ENCODE measurements at regions not wholly inside any gene's neighbourhood (a gene's known extent, or its start where the extent isn't known, plus 50 kb on each side); places are given as distances from the start of the nearest gene placed in this dataset.
"Not testable (repeated sequence)": the region's sequence is repeated elsewhere in the genome, so short reads cannot be mapped to it uniquely, and the experiment has no call there.

- no peak for DNase-seq
These were observed 110.3 kb upstream of the ALDH1A3 start for GRCh38 chr15:100769043-100769974.

GRCh38 chr15:100769975-100770340 lies 109.7 kb upstream of the ALDH1A3 start:
- DNase-seq, result no peak

- DNase-seq, result no peak
These were observed 108.7 kb upstream of the ALDH1A3 start for GRCh38 chr15:100770661-100771584.

- DNase-seq, result no peak
These were observed 107.9 kb upstream of the ALDH1A3 start for GRCh38 chr15:100771746-100772145.

- DNase-seq, result no peak
These were observed 107.2 kb upstream of the ALDH1A3 start for GRCh38 chr15:100772478-100772877.

GRCh38 chr15:100772892-100773520 lies 106.6 kb upstream of the ALDH1A3 start:
- no peak for DNase-seq

GRCh38 chr15:100774044-100774443 lies 105.6 kb upstream of the ALDH1A3 start:
- not testable (repeated sequence) for DNase-seq

GRCh38 chr15:100775581-100776185 lies 103.9 kb upstream of the ALDH1A3 start:
- DNase-seq, result no peak

- no peak for DNase-seq
These were observed 101.8 kb upstream of the ALDH1A3 start for GRCh38 chr15:100777821-100778220.

- DNase-seq, result no peak
These were observed 100.8 kb upstream of the ALDH1A3 start for GRCh38 chr15:100778831-100779288.

- no peak for DNase-seq
These were observed 100.1 kb upstream of the ALDH1A3 start for GRCh38 chr15:100779331-100780207.

- DNase-seq, result no peak
These were observed 99.3 kb upstream of the ALDH1A3 start for GRCh38 chr15:100780208-100780800.

GRCh38 chr15:100781061-100781960 lies 98.3 kb upstream of the ALDH1A3 start:
- no peak for DNase-seq

GRCh38 chr15:100781961-100782530 lies 97.6 kb upstream of the ALDH1A3 start:
- no peak for DNase-seq

- DNase-seq, result no peak
These were observed 96.3 kb upstream of the ALDH1A3 start for GRCh38 chr15:100783291-100783690.

- DNase-seq, result no peak
These were observed 95.7 kb upstream of the ALDH1A3 start for GRCh38 chr15:100783760-100784492.

- no peak for DNase-seq
These were observed 95.0 kb upstream of the ALDH1A3 start for GRCh38 chr15:100784493-100785180.

Data from SW 1271 (cell line).